Calu3 (cell line): ENCODE measurements at regions not wholly inside any gene's neighbourhood (a gene's known extent, or its start where the extent isn't known, plus 50 kb on each side); places are given as distances from the start of the nearest gene placed in this dataset.

Source experiments
- BruUV-seq: library from RNA; stranded (reverse); fragments of 400-500 nt; replicated peaks from 2 replicates; lab custom pipeline; 2021; lab: Mats Ljungman, UMichigan
- CTCF ChIA-PET: fragments of 300-600 bp; sonication (Branson Sonifier 250); formaldehyde crosslinking; loops from one replicate; lab custom pipeline; 2022; ENCODE audit warnings: antibody characterized with exemption; lab: Charles Lee
- DNase-seq: peaks from one replicate; pipeline ENCODE4 v3.0.0; 2022
- H3K27ac Mint-ChIP-seq: one replicate; pipeline ENCODE4 v1.8.0; 2022; ENCODE audit warnings: mixed read lengths; ENCODE audit not compliant: unreplicated experiment
- H3K27me3 Mint-ChIP-seq: one replicate; pipeline ENCODE4 v1.8.0; 2022; ENCODE audit warnings: mixed read lengths; ENCODE audit not compliant: unreplicated experiment
- H3K36me3 Mint-ChIP-seq: one replicate; pipeline ENCODE4 v1.8.0; 2022; ENCODE audit warnings: mild to moderate bottlenecking, moderate library complexity, mixed read lengths; ENCODE audit not compliant: insufficient read depth, unreplicated experiment
- H3K4me1 Mint-ChIP-seq: one replicate; pipeline ENCODE4 v1.8.0; 2022; ENCODE audit warnings: mild to moderate bottlenecking, low read depth, mixed read lengths; ENCODE audit not compliant: unreplicated experiment
- H3K4me3 Mint-ChIP-seq: one replicate; pipeline ENCODE4 v1.8.0; 2022; ENCODE audit warnings: mild to moderate bottlenecking, low read depth, moderate library complexity, mixed read lengths; ENCODE audit not compliant: unreplicated experiment
- H3K9me3 Mint-ChIP-seq: one replicate; pipeline ENCODE4 v1.8.0; 2022; ENCODE audit warnings: low read depth, mixed read lengths; ENCODE audit not compliant: unreplicated experiment
- intact Hi-C: fragments of 100-400 bp; cut with micrococcal nuclease; formaldehyde crosslinking; loops from one replicate; pipeline ENCODE4 v1.10.0; 2022; ENCODE audit not compliant: unreplicated experiment
- TF ChIP-seq, protein P1 (sequence below): fragments of 200-600 bp; IDR thresholded peaks from one replicate; pipeline ENCODE4 v1.8.0; 2022; ENCODE audit warnings: antibody characterized with exemption; ENCODE audit not compliant: unreplicated experiment

DNA sequence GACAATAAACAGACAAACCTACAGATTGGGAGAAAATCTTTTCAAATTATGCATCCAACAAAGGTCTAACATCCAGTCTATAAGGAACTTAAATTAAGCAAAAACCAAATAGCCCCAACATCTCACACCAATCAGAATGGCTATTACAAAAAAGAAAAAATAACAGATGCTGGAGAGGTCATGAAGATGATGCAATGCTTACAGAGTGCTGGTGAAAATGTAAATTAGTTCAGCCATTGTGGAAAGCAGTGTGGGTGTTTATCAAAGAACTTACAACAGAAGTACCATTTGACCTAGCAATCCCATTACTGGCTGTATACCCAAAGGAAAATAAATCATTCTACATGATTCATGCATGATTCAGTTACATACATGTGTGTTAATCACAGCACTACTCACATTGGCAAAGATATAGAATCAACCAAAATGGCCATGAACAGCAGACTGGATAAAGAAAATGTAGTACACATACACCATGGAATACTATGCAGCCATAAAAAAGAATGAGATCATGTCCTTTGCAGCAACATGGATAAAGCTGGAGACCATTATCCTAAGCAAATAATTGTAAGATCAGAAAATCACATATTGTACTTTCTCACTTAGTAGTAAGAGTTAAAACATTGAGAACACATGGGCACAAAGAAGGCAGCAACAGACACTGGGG, 223.9 kb upstream of the WSB1 start:
- H3K27ac Mint-ChIP-seq: no peak overlapping the region
- TF ChIP-seq, protein P1, sequence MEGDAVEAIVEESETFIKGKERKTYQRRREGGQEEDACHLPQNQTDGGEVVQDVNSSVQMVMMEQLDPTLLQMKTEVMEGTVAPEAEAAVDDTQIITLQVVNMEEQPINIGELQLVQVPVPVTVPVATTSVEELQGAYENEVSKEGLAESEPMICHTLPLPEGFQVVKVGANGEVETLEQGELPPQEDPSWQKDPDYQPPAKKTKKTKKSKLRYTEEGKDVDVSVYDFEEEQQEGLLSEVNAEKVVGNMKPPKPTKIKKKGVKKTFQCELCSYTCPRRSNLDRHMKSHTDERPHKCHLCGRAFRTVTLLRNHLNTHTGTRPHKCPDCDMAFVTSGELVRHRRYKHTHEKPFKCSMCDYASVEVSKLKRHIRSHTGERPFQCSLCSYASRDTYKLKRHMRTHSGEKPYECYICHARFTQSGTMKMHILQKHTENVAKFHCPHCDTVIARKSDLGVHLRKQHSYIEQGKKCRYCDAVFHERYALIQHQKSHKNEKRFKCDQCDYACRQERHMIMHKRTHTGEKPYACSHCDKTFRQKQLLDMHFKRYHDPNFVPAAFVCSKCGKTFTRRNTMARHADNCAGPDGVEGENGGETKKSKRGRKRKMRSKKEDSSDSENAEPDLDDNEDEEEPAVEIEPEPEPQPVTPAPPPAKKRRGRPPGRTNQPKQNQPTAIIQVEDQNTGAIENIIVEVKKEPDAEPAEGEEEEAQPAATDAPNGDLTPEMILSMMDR: no peak
- H3K9me3 Mint-ChIP-seq: no peaks in the 10 kb centered on the region
- H3K4me3 Mint-ChIP-seq: no peak overlapping the region
- DNase-seq: no peak
- CTCF ChIA-PET: no interaction called here
- H3K4me1 Mint-ChIP-seq: no peaks in the 10 kb centered on the region
- H3K27me3 Mint-ChIP-seq: peaks cover 4% of the 10 kb centered on the region
- BruUV-seq: no TSS peak
- intact Hi-C loops: no loop called here
- H3K36me3 Mint-ChIP-seq: no peaks in the 10 kb centered on the region

DNA sequence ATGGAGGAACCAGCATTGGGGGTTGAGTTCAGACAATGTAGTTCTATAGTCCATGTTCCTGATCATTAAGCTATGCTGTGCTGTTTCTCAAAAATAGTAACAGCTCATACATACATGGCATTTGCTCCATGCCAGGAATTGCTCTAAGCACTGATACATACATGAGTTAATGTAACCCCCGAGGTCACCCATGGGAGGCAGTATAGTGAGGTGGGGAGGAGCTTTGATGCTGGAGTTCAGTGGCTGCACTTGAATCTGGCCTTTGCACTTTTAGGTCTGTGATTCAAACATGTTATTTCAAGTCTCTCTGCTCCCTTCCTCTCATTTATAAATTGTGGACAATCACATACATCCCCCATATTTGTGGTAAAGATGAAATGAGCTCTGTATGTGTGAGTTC, 223.1 kb upstream of the WSB1 start:
- Mint-ChIP-seq H3K4me3 (no peak overlapping the region), H3K27me3 (peaks cover 7% of the 10 kb centered on the region), H3K9me3 (no peaks in the 10 kb centered on the region), H3K36me3 (no peaks in the 10 kb centered on the region), H3K4me1 (no peaks in the 10 kb centered on the region), H3K27ac (no peak overlapping the region)
- DNase-seq: no peak
- TF ChIP-seq, protein P1: no peak
- CTCF ChIA-PET: no interaction called here
- intact Hi-C loops: no loop called here
- BruUV-seq: no TSS peak

DNA sequence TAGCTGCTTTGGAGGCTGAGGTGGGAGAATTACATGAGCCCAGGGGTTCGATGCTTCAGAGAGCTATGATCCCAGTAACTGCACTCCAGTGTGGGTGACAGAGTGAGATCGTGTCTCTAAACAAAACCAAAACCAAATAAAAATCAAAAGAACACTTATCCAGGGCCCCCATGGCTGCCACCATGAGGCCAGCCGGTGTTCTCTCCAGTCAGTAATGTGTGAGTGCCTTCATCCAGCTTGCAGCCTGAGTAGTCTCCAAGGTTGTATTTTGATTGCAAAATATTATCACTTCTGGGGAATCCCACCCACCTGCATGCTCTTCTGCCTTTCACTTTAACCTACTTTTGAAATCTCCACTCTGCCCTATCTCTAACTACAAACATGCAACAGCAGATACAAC, 221.0 kb upstream of the WSB1 start:
- no peaks in the 10 kb centered on the region for H3K36me3 Mint-ChIP-seq
- CTCF ChIA-PET: no interaction called here
- H3K4me1 Mint-ChIP-seq: no peaks in the 10 kb centered on the region
- no TSS peak for BruUV-seq
- no peak overlapping the region for H3K27ac Mint-ChIP-seq
- DNase-seq: no peak
- intact Hi-C loops: no loop called here
- TF ChIP-seq, protein P1: no peak
- peaks cover 17% of the 10 kb centered on the region for H3K27me3 Mint-ChIP-seq
- H3K4me3 Mint-ChIP-seq: no peak overlapping the region
- H3K9me3 Mint-ChIP-seq: no peaks in the 10 kb centered on the region

DNA sequence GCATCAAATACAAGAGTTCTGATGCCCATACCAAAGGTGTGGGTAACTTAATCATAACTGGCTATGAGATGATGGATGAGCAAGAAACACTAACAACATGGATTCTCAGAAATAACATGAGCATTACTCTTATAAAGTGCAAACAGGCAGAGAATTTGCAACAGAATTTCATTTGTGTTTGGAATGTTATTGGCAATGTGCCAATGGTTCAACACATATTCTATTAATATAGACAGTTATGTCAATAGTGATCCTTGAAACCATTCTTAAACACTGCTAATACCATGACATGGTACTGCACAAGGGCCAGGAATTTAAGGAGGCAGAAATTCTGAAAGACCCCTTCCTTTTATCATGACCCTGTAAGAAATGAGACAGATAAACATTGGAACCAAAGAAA, 217.1 kb upstream of the WSB1 start:
- intact Hi-C loops: no loop called here
- TF ChIP-seq, protein P1: no peak
- Mint-ChIP-seq H3K27me3 (peaks cover 17% of the 10 kb centered on the region), H3K4me1 (no peaks in the 10 kb centered on the region), H3K9me3 (no peaks in the 10 kb centered on the region), H3K36me3 (no peaks in the 10 kb centered on the region), H3K4me3 (no peak overlapping the region), H3K27ac (no peak overlapping the region)
- no TSS peak for BruUV-seq
- CTCF ChIA-PET: no interaction called here
- DNase-seq: no peak
